KMS-11 (cell line): ENCODE measurements at regions not wholly inside any gene's neighbourhood (a gene's known extent, or its start where the extent isn't known, plus 50 kb on each side); places are given as distances from the start of the nearest gene placed in this dataset.

Experiments
- H2AFZ ChIP-seq: fragments of 200-600 bp; sonication (generic); 2 replicates; pipeline ENCODE4 v1.6.1; 2016; ENCODE audit warnings: antibody characterized with exemption, mixed run types, low read depth
- H3K27ac ChIP-seq: fragments of 200-600 bp; sonication (generic); 2 replicates; pipeline ENCODE4 v1.6.1; 2016; ENCODE audit warnings: mild to moderate bottlenecking, mixed run types
- H3K27me3 ChIP-seq: fragments of 200-600 bp; sonication (generic); 2 replicates; pipeline ENCODE4 v1.6.1; 2017; ENCODE audit warnings: mild to moderate bottlenecking, low read depth, mixed run types, moderate library complexity; ENCODE audit not compliant: insufficient read depth
- H3K36me3 ChIP-seq: fragments of 200-600 bp; sonication (generic); 2 replicates; pipeline ENCODE4 v1.6.1; 2017; ENCODE audit warnings: mild to moderate bottlenecking, mixed run types; ENCODE audit not compliant: insufficient read depth
- H3K4me1 ChIP-seq: fragments of 200-600 bp; sonication (generic); 2 replicates; pipeline ENCODE4 v1.6.1; 2016; ENCODE audit warnings: mild to moderate bottlenecking, low read depth, mixed run types; ENCODE audit not compliant: poor library complexity, severe bottlenecking
- H3K4me2 ChIP-seq: fragments of 200-600 bp; sonication (generic); 2 replicates; pipeline ENCODE4 v1.7.0; 2016; ENCODE audit warnings: mild to moderate bottlenecking, mixed run types
- H3K4me3 ChIP-seq: fragments of 200-600 bp; sonication (generic); IDR thresholded peaks from 2 replicates; pipeline ENCODE4 v1.6.1; 2017; ENCODE audit warnings: low read depth, low read length, mixed read lengths; ENCODE audit not compliant: insufficient read depth
- H3K79me2 ChIP-seq: fragments of 200-600 bp; sonication (generic); 2 replicates; pipeline ENCODE4 v1.6.1; 2016; ENCODE audit warnings: low read depth, mixed run types; ENCODE audit not compliant: insufficient read depth
- H3K9ac ChIP-seq: fragments of 200-600 bp; sonication (generic); 2 replicates; pipeline ENCODE4 v1.6.1; 2016; ENCODE audit warnings: mild to moderate bottlenecking, mixed run types
- H4K20me1 ChIP-seq: fragments of 200-600 bp; sonication (generic); 2 replicates; pipeline ENCODE4 v1.6.1; 2016; ENCODE audit warnings: mild to moderate bottlenecking, mixed run types; ENCODE audit not compliant: insufficient read depth
- CTCF ChIP-seq: fragments of 200-600 bp; sonication (generic); conservative IDR thresholded peaks from 2 replicates; pipeline ENCODE4 v1.6.1; 2017; ENCODE audit warnings: low read depth, mild to moderate bottlenecking, antibody characterized with exemption, low read length, moderate library complexity, mixed read lengths

- no peaks in the 10 kb centered on the region for H3K4me1 ChIP-seq
- no peak overlapping the region for H2AFZ ChIP-seq
- H3K4me3 ChIP-seq = no peak overlapping the region
- H3K4me2 ChIP-seq = no peak overlapping the region
- H3K27ac ChIP-seq = no peak overlapping the region
- H4K20me1 ChIP-seq = no peaks in the 10 kb centered on the region
- H3K79me2 ChIP-seq = no peaks in the 10 kb centered on the region
- no peak for TF ChIP-seq CTCF
- no peaks in the 10 kb centered on the region for H3K36me3 ChIP-seq
- H3K27me3 ChIP-seq = no peaks in the 10 kb centered on the region
- H3K9ac ChIP-seq = no peak overlapping the region
Measured at GRCh38 chr22:49500076-49500460, 327.6 kb downstream of the BRD1 start.

- no peak overlapping the region for H2AFZ ChIP-seq
- no peak overlapping the region for H3K4me3 ChIP-seq
- no peaks in the 10 kb centered on the region for H3K4me1 ChIP-seq
- TF ChIP-seq CTCF = no peak
- H3K27me3 ChIP-seq = no peaks in the 10 kb centered on the region
- H3K4me2 ChIP-seq = no peak overlapping the region
- H3K79me2 ChIP-seq = no peaks in the 10 kb centered on the region
- H4K20me1 ChIP-seq = no peaks in the 10 kb centered on the region
- H3K9ac ChIP-seq = no peak overlapping the region
- H3K36me3 ChIP-seq = no peaks in the 10 kb centered on the region
- H3K27ac ChIP-seq = no peak overlapping the region
Measured at GRCh38 chr22:49499433-49500075, 328.1 kb downstream of the BRD1 start.

GRCh38 chr22:49497266-49497665, 330.4 kb downstream of the BRD1 start:
- H3K27me3 ChIP-seq = no peaks in the 10 kb centered on the region; the same call in 1 of the 2 replicates
- TF ChIP-seq CTCF = no peak
- H3K4me3 ChIP-seq = no peak overlapping the region
- H3K79me2 ChIP-seq = no peaks in the 10 kb centered on the region
- H3K36me3 ChIP-seq = no peaks in the 10 kb centered on the region
- no peaks in the 10 kb centered on the region for H3K4me1 ChIP-seq
- H3K27ac ChIP-seq = no peak overlapping the region
- H4K20me1 ChIP-seq = no peaks in the 10 kb centered on the region
- H3K4me2 ChIP-seq = no peak overlapping the region
- no peak overlapping the region for H2AFZ ChIP-seq
- H3K9ac ChIP-seq = no peak overlapping the region

GRCh38 chr22:49494555-49494954, 333.1 kb downstream of the BRD1 start:
- no peaks in the 10 kb centered on the region for H3K79me2 ChIP-seq
- no peak overlapping the region for H3K27ac ChIP-seq
- TF ChIP-seq CTCF = no peak
- no peaks in the 10 kb centered on the region; the same call in 1 of the 2 replicates for H3K27me3 ChIP-seq
- no peaks in the 10 kb centered on the region for H3K4me1 ChIP-seq
- no peak overlapping the region for H3K9ac ChIP-seq
- no peak overlapping the region for H3K4me2 ChIP-seq
- no peak overlapping the region for H2AFZ ChIP-seq
- H3K4me3 ChIP-seq = no peak overlapping the region
- H3K36me3 ChIP-seq = no peaks in the 10 kb centered on the region
- no peaks in the 10 kb centered on the region for H4K20me1 ChIP-seq
